ENCODE measurements at regions not wholly inside any gene's neighbourhood (a gene's known extent, or its start where the extent isn't known, plus 50 kb on each side); places are given as distances from the start of the nearest gene placed in this dataset.
A peak's percentile ranks its signal among the peaks of the same experiment; 100 is the strongest.

GRCh38 chr15:89421219-89421618 lies 75.2 kb downstream of the RHCG start:
- FAIRE-seq = no peak
- DNase-seq (ENCODE audit: insufficient read length, low spot score) = no peak
- TF ChIP-seq POLR2A (IDR thresholded peaks at IDR 0.05; ENCODE audit: low read depth, low read length) = no peak

GRCh38 chr15:89419370-89419984 lies 76.9 kb downstream of the RHCG start:
- TF ChIP-seq POLR2A (IDR thresholded peaks at IDR 0.05; ENCODE audit: low read depth, low read length) = no peak
- DNase-seq (ENCODE audit: insufficient read length, low spot score) = no peak
- no peak for FAIRE-seq

DNA sequence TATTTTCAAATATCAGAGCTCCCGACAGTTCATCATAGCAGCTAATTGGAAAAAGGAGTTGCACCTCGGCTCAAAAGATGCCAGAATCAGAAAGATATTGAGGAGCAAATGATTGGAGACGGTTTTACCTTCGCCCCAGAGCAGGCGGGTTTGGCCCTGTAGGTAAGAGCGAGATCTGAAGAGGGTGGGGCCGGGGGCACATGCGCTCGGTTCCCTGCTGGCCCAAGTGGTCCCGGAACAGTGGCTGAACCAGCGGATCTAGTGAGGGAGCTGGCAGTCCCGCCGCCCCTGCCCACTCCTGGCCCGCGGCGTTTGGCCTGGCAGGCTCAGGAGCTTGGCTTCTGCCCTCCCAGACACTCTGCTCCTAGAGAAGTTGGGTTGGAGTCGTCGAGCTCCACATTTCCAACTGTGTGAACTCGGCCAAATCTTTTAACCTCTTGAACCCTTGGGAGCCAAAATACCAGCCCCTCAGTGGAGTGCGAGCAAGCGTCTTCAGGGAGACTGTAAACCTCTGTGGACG lies 79.1 kb downstream of the RHCG start:
- DNase-seq (ENCODE audit: insufficient read length, low spot score) = no peak
- FAIRE-seq = no peak

DNA sequence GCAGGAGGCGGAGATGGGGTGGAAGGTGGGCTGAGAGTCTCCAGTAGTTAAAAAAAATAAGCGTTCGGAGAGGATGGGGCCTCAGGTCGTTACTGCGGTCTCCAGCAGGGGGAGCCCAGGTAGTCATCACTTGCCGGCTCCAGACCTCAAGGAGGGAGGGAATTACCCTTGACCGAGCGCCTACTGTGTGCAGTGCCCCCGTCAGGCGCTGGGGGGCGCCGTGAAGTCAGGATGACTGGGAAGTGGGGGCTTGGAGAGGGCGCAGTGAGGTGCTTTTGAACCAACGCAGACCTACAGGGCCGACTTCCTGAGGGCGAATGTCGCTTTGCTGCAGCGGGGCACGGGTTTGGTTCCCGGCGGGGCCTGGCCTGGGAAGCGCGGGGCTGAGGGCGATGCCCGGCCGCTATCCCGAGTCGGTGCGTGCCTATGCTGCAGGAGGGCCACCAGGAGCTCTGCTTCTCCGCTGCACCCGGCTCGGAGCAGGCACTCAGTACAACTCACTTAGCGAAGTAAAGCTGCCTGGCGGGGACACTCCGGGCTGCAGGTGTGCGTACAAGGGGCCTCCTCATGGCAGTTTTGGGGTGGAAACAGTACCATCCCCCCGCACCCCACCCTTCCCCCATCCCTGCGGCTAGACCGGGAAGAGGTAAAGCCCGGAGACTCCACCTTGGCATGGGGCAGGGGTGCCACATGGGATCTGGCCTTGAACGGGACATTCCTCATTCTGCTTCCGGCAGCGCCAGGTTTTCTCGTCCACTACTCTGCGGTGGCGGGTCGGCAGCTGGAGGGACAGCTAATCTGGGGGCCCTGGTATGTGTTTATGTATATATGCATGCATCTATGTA lies 79.8 kb downstream of the RHCG start:
- DNase-seq (ENCODE audit: insufficient read length, low spot score) = peak; percentile 75
- FAIRE-seq = no peak
- TF ChIP-seq POLR2A (IDR thresholded peaks at IDR 0.05; ENCODE audit: low read depth, low read length) = no peak

More for the DNA sequence above, 79.1 kb downstream of the RHCG start:
- no peak for TF ChIP-seq POLR2A (IDR thresholded peaks at IDR 0.05; ENCODE audit: low read depth, low read length)

DNA sequence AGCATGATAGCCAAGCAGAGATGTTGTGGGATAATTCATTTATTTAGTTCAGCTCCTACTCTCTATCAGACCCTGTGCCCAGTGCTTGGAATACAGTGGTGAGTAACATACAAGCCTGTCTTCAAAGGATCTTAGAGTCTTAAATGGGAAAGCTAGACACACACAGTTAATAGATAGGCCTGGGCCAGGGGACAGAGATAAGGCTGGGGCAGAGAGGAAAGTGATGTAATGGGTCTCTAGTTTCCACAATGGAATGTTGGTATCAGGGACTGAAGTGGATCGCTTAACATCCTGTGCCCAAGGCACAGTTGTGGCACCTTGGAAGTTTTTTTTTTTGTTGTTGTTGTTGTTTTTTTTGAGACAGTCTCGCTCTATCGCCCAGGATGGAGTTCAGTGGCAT lies 79.9 kb upstream of the POLG start:
- TF ChIP-seq POLR2A (IDR thresholded peaks at IDR 0.05; ENCODE audit: low read depth, low read length) = no peak
- DNase-seq (ENCODE audit: insufficient read length, low spot score) = no peak
- FAIRE-seq = no peak

GRCh38 chr15:89413877-89414276 lies 79.3 kb upstream of the POLG start:
- TF ChIP-seq POLR2A (IDR thresholded peaks at IDR 0.05; ENCODE audit: low read depth, low read length) = no peak
- DNase-seq (ENCODE audit: insufficient read length, low spot score) (no peak), FAIRE-seq (no peak)

- no peak for FAIRE-seq
These were observed 78.3 kb upstream of the POLG start for GRCh38 chr15:89412905-89413411.

GRCh38 chr15:89410039-89410435 lies 75.4 kb upstream of the POLG start:
- DNase-seq (ENCODE audit: insufficient read length, low spot score) (no peak), FAIRE-seq (no peak)
- no peak for TF ChIP-seq POLR2A (IDR thresholded peaks at IDR 0.05; ENCODE audit: low read depth, low read length)

More at GRCh38 chr15:89412905-89413411, 78.3 kb upstream of the POLG start:
- DNase-seq (ENCODE audit: insufficient read length, low spot score) = no peak
- TF ChIP-seq POLR2A (IDR thresholded peaks at IDR 0.05; ENCODE audit: low read depth, low read length) = no peak

DNA sequence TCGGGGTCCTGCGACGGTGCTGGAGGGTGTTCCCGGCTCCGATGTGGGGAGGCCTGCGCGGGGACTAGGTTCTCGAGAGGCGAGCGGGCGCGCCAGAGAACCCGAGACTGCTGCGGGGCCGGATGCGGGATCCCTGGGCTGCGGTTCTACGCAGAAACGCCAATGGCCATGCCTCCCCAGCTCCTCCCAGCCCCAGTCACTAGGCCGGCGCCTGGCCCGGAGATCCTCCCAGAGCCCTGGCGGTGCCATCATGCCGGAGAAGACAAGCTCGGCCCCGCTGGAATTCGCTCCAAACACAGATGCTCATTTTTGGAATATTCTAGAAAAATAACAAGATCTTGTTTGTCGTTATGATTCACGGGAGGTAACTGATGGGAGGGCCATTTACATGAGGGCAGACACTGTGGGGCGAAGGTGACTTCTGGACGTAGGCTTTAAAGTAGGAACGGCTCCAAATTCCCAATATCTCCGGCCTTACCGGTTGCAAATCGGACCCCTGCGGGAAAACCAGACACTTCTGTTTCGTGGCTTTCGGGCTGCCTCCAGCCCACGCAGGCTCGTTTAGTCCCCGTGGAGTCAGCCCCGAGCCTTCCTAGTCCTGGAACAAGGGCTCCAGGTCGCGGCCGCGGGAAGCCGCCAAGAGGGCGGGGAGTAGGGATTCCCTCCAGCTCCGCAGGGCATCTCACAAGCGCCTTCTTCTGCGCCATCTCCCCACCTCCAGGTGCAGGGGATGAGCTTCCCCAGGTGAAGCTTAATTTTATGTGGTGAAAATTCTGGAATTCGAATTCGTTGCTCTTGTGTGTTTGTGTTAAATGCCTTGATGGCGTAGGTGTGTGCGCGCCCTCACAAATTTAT lies 74.8 kb upstream of the POLG start:
- DNase-seq (ENCODE audit: insufficient read length, low spot score) = no peak
- no peak for TF ChIP-seq POLR2A (IDR thresholded peaks at IDR 0.05; ENCODE audit: low read depth, low read length)
- no peak for FAIRE-seq

GRCh38 chr15:89408372-89409183 lies 74.0 kb upstream of the POLG start:
- no peak for FAIRE-seq
- no peak for TF ChIP-seq POLR2A (IDR thresholded peaks at IDR 0.05; ENCODE audit: low read depth, low read length)

DNA sequence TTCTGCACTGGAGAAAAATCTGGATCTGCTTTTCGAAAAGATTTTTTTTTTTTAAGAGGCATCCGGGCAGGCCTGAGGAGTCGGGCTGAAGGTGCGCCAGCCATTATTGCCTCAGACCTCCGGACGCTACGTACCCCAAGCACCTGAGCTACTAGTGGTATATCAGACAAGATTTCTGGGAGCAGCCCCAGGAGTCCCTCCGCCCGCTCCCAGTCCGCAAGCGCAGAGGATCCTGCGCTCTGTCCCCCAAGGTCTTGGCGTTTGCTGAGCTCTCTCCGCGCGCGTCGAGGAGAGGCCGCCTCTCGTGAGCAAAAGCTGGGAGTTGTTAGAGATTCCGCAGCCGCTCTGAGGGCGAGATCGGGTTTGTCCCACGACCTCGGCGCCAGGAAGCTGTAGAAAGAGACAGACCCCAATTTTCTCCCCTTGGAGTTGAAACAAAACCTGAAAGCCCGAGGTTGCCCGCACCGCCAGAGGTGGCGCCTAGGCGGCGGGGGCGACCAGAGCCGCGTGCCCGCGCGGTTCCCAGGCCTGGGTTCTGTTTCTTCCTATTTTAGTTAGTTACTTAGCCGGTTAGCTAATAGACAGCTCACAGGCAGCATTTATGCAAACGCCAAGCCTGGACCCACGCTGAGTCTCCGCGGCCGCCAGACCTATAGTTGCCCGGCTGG lies 72.5 kb upstream of the POLG start:
- TF ChIP-seq POLR2A (IDR thresholded peaks at IDR 0.05; ENCODE audit: low read depth, low read length) = no peak
- no peak for FAIRE-seq
- DNase-seq (ENCODE audit: insufficient read length, low spot score) = no peak

More at GRCh38 chr15:89408372-89409183, 74.0 kb upstream of the POLG start:
- DNase-seq (ENCODE audit: insufficient read length, low spot score) = no peak

DNA sequence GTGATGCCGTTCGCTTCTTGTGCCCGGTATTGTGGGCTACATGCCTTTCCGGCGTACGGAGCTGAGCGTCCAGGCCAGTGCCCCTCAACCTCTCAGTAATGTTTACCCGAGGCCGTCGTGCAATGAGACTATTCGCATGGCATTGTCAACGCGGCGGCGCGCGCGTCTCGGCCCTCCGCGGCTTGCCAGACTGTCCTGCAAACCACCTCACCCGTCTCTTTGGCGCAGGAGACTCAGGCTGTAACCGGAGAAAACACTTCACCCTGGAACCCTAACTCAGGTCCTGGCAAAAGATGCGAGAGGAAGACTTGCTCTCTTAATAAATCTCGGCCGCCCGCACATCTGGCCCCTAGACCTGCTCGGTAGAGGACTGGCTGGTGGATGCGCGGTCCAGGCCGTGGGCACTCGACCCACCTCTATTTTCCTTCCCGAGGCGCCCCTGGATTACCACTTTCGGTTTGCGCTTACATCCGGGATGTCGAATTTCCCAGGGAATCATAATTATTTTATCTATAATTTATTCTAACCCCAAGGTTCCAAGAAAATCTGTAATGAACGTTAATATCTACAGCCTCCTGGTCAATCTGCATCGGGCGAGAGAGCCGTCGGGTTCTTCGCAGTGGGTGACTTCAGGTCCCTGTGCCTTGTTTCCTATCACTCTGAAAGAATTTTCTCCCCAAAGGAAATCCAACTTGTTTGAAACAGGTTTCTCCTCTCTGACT lies 71.8 kb upstream of the POLG start:
- no peak for TF ChIP-seq POLR2A (IDR thresholded peaks at IDR 0.05; ENCODE audit: low read depth, low read length)
- DNase-seq (ENCODE audit: insufficient read length, low spot score) = no peak
- no peak for FAIRE-seq
